Fibroblast of lung (primary cell): ENCODE measurements at regions not wholly inside any gene's neighbourhood (a gene's known extent, or its start where the extent isn't known, plus 50 kb on each side); places are given as distances from the start of the nearest gene placed in this dataset.

Experiments used
- DNase-seq, 2 donors: peaks; one replicate each; pipeline versions ENCODE4 v3.0.0 to v3.0.0-alpha.2; 2010; ENCODE audit warnings: low read depth in 2 of 2
- H2AFZ ChIP-seq: 2 replicates; pipeline ENCODE4 v1.5.1; 2012; ENCODE audit warnings: low read length, control low read depth, inconsistent platforms
- H3K27ac ChIP-seq: 2 replicates; pipeline ENCODE4 v1.5.1; 2011; ENCODE audit warnings: low read length, control low read depth; ENCODE audit not compliant: insufficient read depth
- H3K27me3 ChIP-seq: 2 replicates; pipeline ENCODE4 v1.5.1; 2011; ENCODE audit warnings: mild to moderate bottlenecking, low read length; ENCODE audit not compliant: control insufficient read depth, insufficient read depth
- H3K36me3 ChIP-seq: 2 replicates; pipeline ENCODE4 v1.5.1; 2011; ENCODE audit warnings: low read length; ENCODE audit not compliant: control insufficient read depth, insufficient read depth
- H3K4me1 ChIP-seq: 2 replicates; pipeline ENCODE4 v1.5.1; 2011; ENCODE audit warnings: low read length; ENCODE audit not compliant: control insufficient read depth, insufficient read depth; ENCODE audit errors: extremely low read depth
- H3K4me2 ChIP-seq: 2 replicates; pipeline ENCODE4 v1.5.1; 2011; ENCODE audit warnings: low read length, control low read depth; ENCODE audit not compliant: insufficient read depth; ENCODE audit errors: extremely low read depth
- H3K4me3 ChIP-seq, 4 experiments: fragments of 200-600 bp in 1 of 4; sonication (generic) in 1 of 4; replicated peaks in 1 of 4; 2 replicates each; pipeline ENCODE4 v1.5.1; 2011 to 2016; ENCODE audit warnings: low read length in 4 of 4, low read depth in 3 of 4, mild to moderate bottlenecking in 3 of 4, control low read depth in 2 of 4, inconsistent platforms in 1 of 4, mixed read lengths in 1 of 4; ENCODE audit not compliant: insufficient read depth in 1 of 4; ENCODE audit errors: control extremely low read depth in 1 of 4
- H3K79me2 ChIP-seq: 2 replicates; pipeline ENCODE4 v1.5.1; 2012; ENCODE audit warnings: mild to moderate bottlenecking, low read length, inconsistent platforms; ENCODE audit not compliant: control insufficient read depth, insufficient read depth
- H3K9ac ChIP-seq: 2 replicates; pipeline ENCODE4 v1.5.1; 2011; ENCODE audit warnings: mild to moderate bottlenecking, low read length, control low read depth; ENCODE audit not compliant: insufficient read depth
- H3K9me3 ChIP-seq: 2 replicates; pipeline ENCODE4 v1.5.1; 2012; ENCODE audit warnings: low read depth, low read length; ENCODE audit not compliant: control insufficient read depth, insufficient read depth
- H4K20me1 ChIP-seq: 2 replicates; pipeline ENCODE4 v1.5.1; 2011; ENCODE audit warnings: low read length; ENCODE audit not compliant: control insufficient read depth, insufficient read depth; ENCODE audit errors: extremely low read depth
- EZH2 ChIP-seq: IDR thresholded peaks from 2 replicates; pipeline ENCODE4 v1.5.1; 2012; ENCODE audit warnings: low read length, control low read depth, mild to moderate bottlenecking; ENCODE audit errors: missing control alignments
- TF ChIP-seq, protein P1 (sequence below), 2 donors: IDR thresholded peaks in 1 of 2; conservative IDR thresholded peaks in 1 of 2; 1 replicate in 1 of 2; 2 replicates in 1 of 2; pipeline ENCODE4 v1.5.1; 2011 to 2012; ENCODE audit warnings: low read length in 2 of 2, control low read depth in 1 of 2, inconsistent platforms in 1 of 2, low read depth in 1 of 2, mild to moderate bottlenecking in 1 of 2

DNA sequence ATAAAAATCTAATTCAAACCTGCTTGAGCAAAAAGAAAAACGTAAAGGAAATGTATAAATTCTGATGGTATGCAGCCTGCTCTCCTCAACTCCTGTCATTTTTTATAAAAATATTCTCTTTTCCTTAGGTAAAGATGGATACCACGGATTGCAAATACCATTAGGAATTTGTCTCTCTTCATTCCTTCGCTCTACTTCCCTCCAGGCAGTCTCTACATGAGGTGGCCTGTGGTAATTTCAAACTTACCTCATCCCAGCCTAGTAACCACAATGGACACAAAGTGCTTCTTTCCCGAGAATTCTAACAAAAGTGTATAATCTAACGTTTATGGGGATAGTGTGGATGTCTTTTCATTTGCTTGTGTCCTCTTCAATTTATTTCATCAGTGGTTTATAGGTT is 239.5 kb upstream of the LRRC7 start:
- H3K9me3 ChIP-seq, result no peaks in the 10 kb centered on the region
- no peaks in the 10 kb centered on the region for H3K4me1 ChIP-seq
- no peaks in the 10 kb centered on the region for H3K27me3 ChIP-seq
- no peak for TF ChIP-seq EZH2
- no peaks in the 10 kb centered on the region for H3K79me2 ChIP-seq
- H3K4me3 ChIP-seq, result no peak overlapping the region
- H3K9ac ChIP-seq, result no peak overlapping the region
- H4K20me1 ChIP-seq, result no peaks in the 10 kb centered on the region
- H2AFZ ChIP-seq, result no peak overlapping the region
- no peak overlapping the region for H3K4me2 ChIP-seq
- no peak overlapping the region for H3K27ac ChIP-seq
- peak in 1 of 2 donors; percentile 7 for DNase-seq
- no peaks in the 10 kb centered on the region for H3K36me3 ChIP-seq

DNA sequence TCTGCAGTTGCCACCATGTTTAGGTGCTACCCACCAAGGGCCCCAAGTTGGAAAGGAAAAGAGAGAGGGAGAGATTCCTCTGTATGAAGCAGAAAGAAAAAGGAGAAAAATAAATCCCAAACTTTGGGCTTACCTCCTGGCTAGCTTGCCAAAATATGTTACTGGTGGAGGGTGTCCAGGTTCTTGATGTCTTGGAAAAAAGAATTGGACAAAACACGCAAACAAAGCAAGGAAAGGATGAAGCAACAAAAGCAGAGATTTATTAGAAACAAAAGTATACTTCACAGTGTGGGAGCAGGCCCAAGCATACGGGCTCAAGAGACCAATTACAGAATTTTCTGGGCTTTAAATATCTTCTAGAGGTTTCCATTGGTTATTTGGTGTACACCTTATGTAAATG is 204.5 kb upstream of the LRRC7 start:
- Histone ChIP-seq H3K4me3 (no peak overlapping the region), H3K27ac (no peak overlapping the region), H3K79me2 (no peaks in the 10 kb centered on the region), H3K9ac (no peak overlapping the region), H2AFZ (no peak overlapping the region), H3K4me1 (no peaks in the 10 kb centered on the region), H3K9me3 (no peaks in the 10 kb centered on the region), H3K27me3 (no peaks in the 10 kb centered on the region), H3K4me2 (no peak overlapping the region), H3K36me3 (no peaks in the 10 kb centered on the region), H4K20me1 (no peaks in the 10 kb centered on the region)
- TF ChIP-seq, protein P1, sequence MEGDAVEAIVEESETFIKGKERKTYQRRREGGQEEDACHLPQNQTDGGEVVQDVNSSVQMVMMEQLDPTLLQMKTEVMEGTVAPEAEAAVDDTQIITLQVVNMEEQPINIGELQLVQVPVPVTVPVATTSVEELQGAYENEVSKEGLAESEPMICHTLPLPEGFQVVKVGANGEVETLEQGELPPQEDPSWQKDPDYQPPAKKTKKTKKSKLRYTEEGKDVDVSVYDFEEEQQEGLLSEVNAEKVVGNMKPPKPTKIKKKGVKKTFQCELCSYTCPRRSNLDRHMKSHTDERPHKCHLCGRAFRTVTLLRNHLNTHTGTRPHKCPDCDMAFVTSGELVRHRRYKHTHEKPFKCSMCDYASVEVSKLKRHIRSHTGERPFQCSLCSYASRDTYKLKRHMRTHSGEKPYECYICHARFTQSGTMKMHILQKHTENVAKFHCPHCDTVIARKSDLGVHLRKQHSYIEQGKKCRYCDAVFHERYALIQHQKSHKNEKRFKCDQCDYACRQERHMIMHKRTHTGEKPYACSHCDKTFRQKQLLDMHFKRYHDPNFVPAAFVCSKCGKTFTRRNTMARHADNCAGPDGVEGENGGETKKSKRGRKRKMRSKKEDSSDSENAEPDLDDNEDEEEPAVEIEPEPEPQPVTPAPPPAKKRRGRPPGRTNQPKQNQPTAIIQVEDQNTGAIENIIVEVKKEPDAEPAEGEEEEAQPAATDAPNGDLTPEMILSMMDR (conservative IDR thresholded peaks at IDR 0.05 in 1 of 2, IDR thresholded peaks at IDR 0.05 in 1 of 2; ENCODE audit: low read depth in 1 of 2, low read length in 2 of 2), result no peak
- TF ChIP-seq EZH2, result no peak
- DNase-seq, result no peak

DNA sequence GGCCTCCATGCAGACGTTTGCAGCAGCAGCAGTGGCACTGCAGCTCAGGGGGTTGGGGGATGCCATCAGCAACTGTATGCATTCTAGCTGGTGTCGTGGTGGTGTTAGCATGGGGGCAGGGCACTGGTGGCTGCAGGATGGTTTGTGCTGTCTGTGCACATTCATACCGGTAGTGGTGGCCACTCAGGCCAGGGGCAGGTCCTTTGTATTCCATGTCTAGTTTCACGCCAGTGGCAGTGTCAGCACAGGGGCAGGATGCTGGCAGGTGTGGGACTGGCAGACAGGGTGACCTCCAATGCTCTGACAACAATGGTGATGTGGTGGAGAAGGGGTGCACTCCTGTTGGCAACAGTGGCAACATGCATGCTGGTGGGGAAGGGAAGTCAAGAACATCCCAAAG is 194.2 kb upstream of the LRRC7 start:
- Histone ChIP-seq H3K4me1 (no peaks in the 10 kb centered on the region), H3K36me3 (no peaks in the 10 kb centered on the region), H3K27me3 (no peaks in the 10 kb centered on the region), H4K20me1 (no peaks in the 10 kb centered on the region), H3K27ac (no peak overlapping the region), H3K79me2 (no peaks in the 10 kb centered on the region), H3K9ac (no peak overlapping the region), H3K4me3 (no peak overlapping the region), H3K9me3 (no peaks in the 10 kb centered on the region), H3K4me2 (no peak overlapping the region), H2AFZ (no peak overlapping the region)
- TF ChIP-seq, protein P1 (conservative IDR thresholded peaks at IDR 0.05 in 1 of 2, IDR thresholded peaks at IDR 0.05 in 1 of 2; ENCODE audit: low read depth in 1 of 2, low read length in 2 of 2), result no peak
- no peak for TF ChIP-seq EZH2
- DNase-seq, result no peak
